Transverse colon (tissue), 4 donors: ENCODE measurements at regions not wholly inside any gene's neighbourhood (a gene's known extent, or its start where the extent isn't known, plus 50 kb on each side); places are given as distances from the start of the nearest gene placed in this dataset.

Experiments
- DNase-seq: peaks from one replicate; pipeline ENCODE4 v3.0.0-alpha.2; 2019
- H3K27ac ChIP-seq, 4 donors: fragments of 200-600 bp; sonication (generic); 2 replicates each; pipeline ENCODE4 v1.5.1; 2016 to 2018; ENCODE audit warnings: inconsistent platforms in 4 of 4
- H3K27me3 ChIP-seq: fragments of 200-600 bp; sonication (generic); 2 replicates; pipeline ENCODE4 v1.5.1; 2017; ENCODE audit warnings: inconsistent platforms
- H3K36me3 ChIP-seq, 4 donors: fragments of 200-600 bp; sonication (generic); 2 replicates each; pipeline ENCODE4 v1.5.1; 2017 to 2019; ENCODE audit warnings: inconsistent platforms in 4 of 4
- H3K4me1 ChIP-seq, 4 donors: fragments of 200-600 bp; sonication (generic); 2 replicates each; pipeline ENCODE4 v1.5.1; 2017 to 2020; ENCODE audit warnings: inconsistent platforms in 4 of 4
- H3K4me3 ChIP-seq, 4 donors: fragments of 200-600 bp; sonication (generic); 1 replicate in 1 of 4; 2 replicates in 3 of 4; pipeline versions ENCODE4 v1.5.1 to v1.6.1; 2017 to 2019; ENCODE audit warnings: inconsistent platforms in 4 of 4
- H3K9me3 ChIP-seq, 2 donors: fragments of 200-600 bp; sonication (generic); 2 replicates each; pipeline ENCODE4 v1.5.1; 2017 to 2019; ENCODE audit warnings: inconsistent platforms in 2 of 2
- EP300 ChIP-seq: sonication (generic); formaldehyde crosslinking; IDR thresholded peaks from one replicate; pipeline ENCODE4 v1.6.1; 2017; ENCODE audit warnings: antibody characterized with exemption, low read depth
- POLR2A ChIP-seq: fragments of 450-650 bp; IDR thresholded peaks from one replicate; pipeline ENCODE4 v1.6.1; 2016; ENCODE audit warnings: antibody characterized with exemption, mild to moderate bottlenecking, moderate library complexity
- POLR2AphosphoS5 ChIP-seq, 3 donors: sonication (generic); formaldehyde crosslinking; IDR thresholded peaks; one replicate each; pipeline ENCODE4 v1.6.1; 2016; ENCODE audit warnings: antibody characterized with exemption in 3 of 3
- WGBS, 2 donors: methylation state at CpG; one replicate each; pipeline ENCODE4 v1.1.5; 2018; ENCODE audit warnings: low coverage in 1 of 2; 5-methylcytosine and 5-hydroxymethylcytosine counted together
- in situ Hi-C, 4 donors: fragments of 200-750 bp; cut with MboI; loops; one replicate each; pipeline versions ENCODE4 v1.15.0 to v1.15.1; 2017; ENCODE audit warnings: low sequenced_read_pairs in 3 of 4, low pct_ligation_motif_present in 1 of 4, low pct_unique_long_range_greater_than_20kb in 1 of 4
- intact Hi-C: fragments of 100-400 bp; cut with DNase I; formaldehyde crosslinking; loops from one replicate; pipeline ENCODE4 v1.15.1; 2023; ENCODE audit warnings: low total_unique reads
- TF ChIP-seq, protein P1 (sequence below), 5 experiments: fragments of 200-600 bp in 3 of 5; fragments of 450-650 bp in 2 of 5; sonication (generic) in 3 of 5; IDR thresholded peaks; 1 replicate in 2 of 5; 2 replicates in 3 of 5; pipeline ENCODE4 v1.5.1; 2016 to 2017; ENCODE audit warnings: antibody characterized with exemption in 5 of 5, inconsistent platforms in 3 of 5, mild to moderate bottlenecking in 2 of 5, moderate library complexity in 1 of 5

DNA sequence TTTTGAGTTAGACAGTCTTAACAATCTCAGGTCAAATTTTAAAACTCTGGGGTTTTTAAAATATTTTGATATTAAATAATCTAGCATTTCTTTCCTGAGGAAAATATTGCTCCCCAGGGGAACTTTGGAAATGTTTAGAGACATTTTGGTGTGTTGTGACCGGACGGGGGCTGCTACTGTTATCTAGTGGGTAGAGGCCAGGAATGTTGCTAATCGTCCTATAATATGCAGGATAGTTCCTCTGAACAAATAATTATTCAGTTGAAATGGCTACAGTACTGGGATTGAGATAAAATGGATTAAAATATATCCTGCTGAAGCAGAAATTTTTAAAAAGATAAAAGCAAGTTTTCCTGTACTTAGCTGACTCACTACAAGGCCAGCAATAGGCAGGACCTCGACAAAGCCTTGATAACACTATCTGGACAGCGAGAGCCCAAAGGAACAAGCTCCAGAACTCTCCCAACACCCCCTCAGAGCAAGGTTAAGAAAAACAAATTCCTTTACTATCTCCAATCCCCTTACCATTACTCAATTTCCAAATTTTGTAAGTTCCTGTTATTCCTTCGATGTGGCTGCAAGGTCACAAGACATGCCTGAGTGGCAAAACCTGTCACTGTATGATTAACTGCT is 1407.4 kb downstream of the SUCLG1 start:
- H3K36me3 ChIP-seq, result no peaks in the 10 kb centered on the region
- H3K4me1 ChIP-seq, result no peaks in the 10 kb centered on the region
- no peak overlapping the region for H3K4me3 ChIP-seq
- intact Hi-C loops (no loop called here), in situ Hi-C loops (no loop called here)
- no peak for DNase-seq
- 80 to 82% methylated on average over 5 to 6 of the region's 6 CpGs for WGBS, 2 donors
- no peaks in the 10 kb centered on the region for H3K9me3 ChIP-seq
- no peak overlapping the region for H3K27ac ChIP-seq
- no peak for TF ChIP-seq POLR2A
- no peak for TF ChIP-seq EP300
- TF ChIP-seq, protein P1, sequence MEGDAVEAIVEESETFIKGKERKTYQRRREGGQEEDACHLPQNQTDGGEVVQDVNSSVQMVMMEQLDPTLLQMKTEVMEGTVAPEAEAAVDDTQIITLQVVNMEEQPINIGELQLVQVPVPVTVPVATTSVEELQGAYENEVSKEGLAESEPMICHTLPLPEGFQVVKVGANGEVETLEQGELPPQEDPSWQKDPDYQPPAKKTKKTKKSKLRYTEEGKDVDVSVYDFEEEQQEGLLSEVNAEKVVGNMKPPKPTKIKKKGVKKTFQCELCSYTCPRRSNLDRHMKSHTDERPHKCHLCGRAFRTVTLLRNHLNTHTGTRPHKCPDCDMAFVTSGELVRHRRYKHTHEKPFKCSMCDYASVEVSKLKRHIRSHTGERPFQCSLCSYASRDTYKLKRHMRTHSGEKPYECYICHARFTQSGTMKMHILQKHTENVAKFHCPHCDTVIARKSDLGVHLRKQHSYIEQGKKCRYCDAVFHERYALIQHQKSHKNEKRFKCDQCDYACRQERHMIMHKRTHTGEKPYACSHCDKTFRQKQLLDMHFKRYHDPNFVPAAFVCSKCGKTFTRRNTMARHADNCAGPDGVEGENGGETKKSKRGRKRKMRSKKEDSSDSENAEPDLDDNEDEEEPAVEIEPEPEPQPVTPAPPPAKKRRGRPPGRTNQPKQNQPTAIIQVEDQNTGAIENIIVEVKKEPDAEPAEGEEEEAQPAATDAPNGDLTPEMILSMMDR (IDR thresholded peaks at IDR 0.05), result no peak
- TF ChIP-seq POLR2AphosphoS5 (IDR thresholded peaks at IDR 0.05), result no peak
- H3K27me3 ChIP-seq, result no peaks in the 10 kb centered on the region

GRCh38 chr2:83042053-83042452 is 1417.0 kb downstream of the SUCLG1 start:
- no peak for DNase-seq
- WGBS, 2 donors, result 85 to 88% methylated on average over 1 of the region's 1 CpG
- Histone ChIP-seq H3K27ac (no peak overlapping the region), H3K36me3 (no peaks in the 10 kb centered on the region), H3K4me1 (no peaks in the 10 kb centered on the region), H3K9me3 (no peaks in the 10 kb centered on the region), H3K27me3 (no peaks in the 10 kb centered on the region), H3K4me3 (no peak overlapping the region)
- TF ChIP-seq POLR2A (no peak), POLR2AphosphoS5 (IDR thresholded peaks at IDR 0.05) (no peak), EP300 (no peak)
- TF ChIP-seq, protein P1 (IDR thresholded peaks at IDR 0.05), result no peak
- intact Hi-C loops (no loop called here), in situ Hi-C loops (no loop called here)

GRCh38 chr2:83022631-83023210 is 1436.4 kb downstream of the SUCLG1 start:
- Histone ChIP-seq H3K27me3 (no peaks in the 10 kb centered on the region), H3K4me3 (no peak overlapping the region), H3K4me1 (no peaks in the 10 kb centered on the region), H3K9me3 (no peaks in the 10 kb centered on the region), H3K27ac (no peak overlapping the region), H3K36me3 (no peaks in the 10 kb centered on the region)
- 55 to 70% methylated on average over 5 of the region's 5 CpGs for WGBS, 2 donors
- intact Hi-C loops, result no loop called here
- TF ChIP-seq POLR2AphosphoS5 (IDR thresholded peaks at IDR 0.05) (no peak), POLR2A (no peak), EP300 (no peak)
- TF ChIP-seq, protein P1 (IDR thresholded peaks at IDR 0.05), result no peak
- in situ Hi-C loops, result no loop called here
- no peak for DNase-seq

GRCh38 chr2:83017366-83018090 is 1441.6 kb downstream of the SUCLG1 start:
- Histone ChIP-seq H3K27me3 (no peaks in the 10 kb centered on the region), H3K36me3 (no peaks in the 10 kb centered on the region), H3K4me1 (no peaks in the 10 kb centered on the region), H3K4me3 (no peak overlapping the region), H3K27ac (no peak overlapping the region), H3K9me3 (no peaks in the 10 kb centered on the region)
- intact Hi-C loops, result no loop called here
- TF ChIP-seq POLR2A (no peak), EP300 (no peak), POLR2AphosphoS5 (IDR thresholded peaks at IDR 0.05) (no peak)
- TF ChIP-seq, protein P1 (IDR thresholded peaks at IDR 0.05), result no peak
- in situ Hi-C loops, result no loop called here
- DNase-seq, result no peak
- 80 to 97% methylated on average over 2 of the region's 2 CpGs for WGBS, 2 donors
